Urinary bladder (tissue), 3 donors: ENCODE measurements at regions not wholly inside any gene's neighbourhood (a gene's known extent, or its start where the extent isn't known, plus 50 kb on each side); places are given as distances from the start of the nearest gene placed in this dataset.

Source experiments
- DNase-seq: peaks from one replicate; pipeline ENCODE4 v3.0.0-alpha.2; 2015; ENCODE audit errors: extremely low spot score
- H3K27ac ChIP-seq: one replicate; pipeline ENCODE4 v1.5.1; 2013; ENCODE audit warnings: low read depth, mild to moderate bottlenecking, moderate library complexity
- H3K36me3 ChIP-seq: one replicate; pipeline ENCODE4 v1.6.1; 2013; ENCODE audit warnings: mild to moderate bottlenecking, moderate library complexity; ENCODE audit not compliant: insufficient read depth
- H3K4me1 ChIP-seq: one replicate; pipeline ENCODE4 v1.6.1; 2013; ENCODE audit warnings: mild to moderate bottlenecking, moderate library complexity; ENCODE audit not compliant: insufficient read depth
- H3K4me3 ChIP-seq: one replicate; pipeline ENCODE4 v1.5.1; 2013; ENCODE audit warnings: low read depth, low read length
- WGBS: extraction: QIAGEN DNeasy Blood & Tissue Kit; methylation state at CpG from one replicate; pipeline ENCODE4 v1.1.7; 2013; 5-methylcytosine and 5-hydroxymethylcytosine counted together
- donor health status: healthy with polysubstance abuse.
- donor health status: healthy.

DNA sequence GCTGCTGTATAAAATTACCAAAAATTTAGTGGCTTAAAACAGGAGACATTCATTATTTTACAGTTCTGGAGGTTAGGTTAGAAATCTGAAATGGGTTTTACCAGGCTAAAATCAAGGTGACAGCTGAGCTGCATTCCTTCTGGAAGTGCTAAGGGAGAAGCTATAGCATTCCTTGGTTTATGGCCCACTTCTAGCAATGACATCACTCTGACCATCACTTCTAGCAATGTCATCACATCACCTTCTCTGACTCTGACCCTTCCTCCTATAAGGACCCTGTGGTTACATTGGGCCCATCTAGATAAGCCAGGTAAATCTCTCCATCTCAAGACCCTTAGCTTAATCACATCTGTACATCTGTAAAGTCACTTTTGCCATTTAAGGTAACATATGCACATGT lies 366.1 kb downstream of the EFNA5 start:
- DNase-seq = no peak
- no peak overlapping the region for H3K27ac ChIP-seq
- no peaks in the 10 kb centered on the region for H3K4me1 ChIP-seq
- no peaks in the 10 kb centered on the region for H3K36me3 ChIP-seq
- no peak overlapping the region for H3K4me3 ChIP-seq

- DNase-seq = no peak
- 97% methylated on average over 1 of the region's 1 CpG for WGBS
- Histone ChIP-seq H3K4me3 (no peak overlapping the region), H3K4me1 (no peaks in the 10 kb centered on the region), H3K36me3 (no peaks in the 10 kb centered on the region), H3K27ac (no peak overlapping the region)
Measured at GRCh38 chr5:107303171-107303968, 367.4 kb downstream of the EFNA5 start.

- Histone ChIP-seq H3K4me3 (no peak overlapping the region), H3K4me1 (no peaks in the 10 kb centered on the region), H3K36me3 (no peaks in the 10 kb centered on the region), H3K27ac (no peak overlapping the region)
- DNase-seq = no peak
- 98% methylated on average over 3 of the region's 3 CpGs for WGBS
Measured at GRCh38 chr5:107302441-107302840, 368.3 kb downstream of the EFNA5 start.

DNA sequence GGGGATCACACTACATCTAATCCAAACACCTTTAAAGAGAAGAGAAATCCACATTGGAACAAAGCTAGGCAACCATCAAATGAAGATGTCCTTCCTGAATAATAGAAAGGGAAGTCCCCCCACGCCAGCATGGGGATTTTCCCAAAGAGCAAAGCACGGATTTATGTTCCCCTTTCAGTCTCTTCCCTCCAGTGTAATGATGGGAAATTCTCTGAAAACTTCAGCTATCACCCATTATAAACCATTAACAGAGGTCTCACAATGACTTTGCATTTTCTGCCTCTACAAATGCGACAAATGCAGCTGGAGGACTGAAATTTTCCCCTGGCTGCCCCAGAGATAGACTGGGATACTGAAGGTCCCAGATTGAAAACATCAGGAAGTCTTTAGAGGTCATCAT lies 368.7 kb downstream of the EFNA5 start:
- Histone ChIP-seq H3K4me3 (no peak overlapping the region), H3K27ac (no peak overlapping the region), H3K36me3 (no peaks in the 10 kb centered on the region), H3K4me1 (no peaks in the 10 kb centered on the region)
- no peak for DNase-seq
- 92% methylated on average over 3 of the region's 3 CpGs for WGBS

- no peak for DNase-seq
- no peak overlapping the region for H3K27ac ChIP-seq
- no peaks in the 10 kb centered on the region for H3K36me3 ChIP-seq
- no peak overlapping the region for H3K4me3 ChIP-seq
- whole genome bisulfite sequencing = 46% methylated on average over 5 of the region's 5 CpGs
- no peaks in the 10 kb centered on the region for H3K4me1 ChIP-seq
Measured at GRCh38 chr5:107300721-107301327, 369.9 kb downstream of the EFNA5 start.

DNA sequence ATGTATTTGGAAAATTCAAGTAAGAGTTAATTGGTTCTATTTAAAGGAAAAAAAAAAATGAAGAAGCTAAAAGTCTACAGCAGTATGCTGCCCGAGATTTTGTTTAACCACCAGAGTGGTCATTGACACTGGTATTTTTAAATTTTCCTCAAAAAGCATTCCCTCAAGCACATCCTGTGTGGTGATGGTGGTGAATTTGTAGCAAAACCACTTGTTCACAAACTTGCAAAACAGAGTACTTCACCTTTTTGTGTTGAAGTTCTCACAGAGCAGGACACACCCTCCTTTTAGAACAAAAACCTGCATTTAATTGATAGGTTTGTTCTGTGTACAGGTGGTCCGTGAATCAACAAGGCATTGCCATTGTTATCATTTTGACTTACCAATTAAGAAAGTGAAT lies 374.2 kb downstream of the EFNA5 start:
- WGBS = 73% methylated on average over 2 of the region's 2 CpGs
- no peak overlapping the region for H3K27ac ChIP-seq
- H3K4me3 ChIP-seq = no peak overlapping the region
- H3K4me1 ChIP-seq = no peaks in the 10 kb centered on the region
- H3K36me3 ChIP-seq = no peaks in the 10 kb centered on the region
- DNase-seq = no peak

DNA sequence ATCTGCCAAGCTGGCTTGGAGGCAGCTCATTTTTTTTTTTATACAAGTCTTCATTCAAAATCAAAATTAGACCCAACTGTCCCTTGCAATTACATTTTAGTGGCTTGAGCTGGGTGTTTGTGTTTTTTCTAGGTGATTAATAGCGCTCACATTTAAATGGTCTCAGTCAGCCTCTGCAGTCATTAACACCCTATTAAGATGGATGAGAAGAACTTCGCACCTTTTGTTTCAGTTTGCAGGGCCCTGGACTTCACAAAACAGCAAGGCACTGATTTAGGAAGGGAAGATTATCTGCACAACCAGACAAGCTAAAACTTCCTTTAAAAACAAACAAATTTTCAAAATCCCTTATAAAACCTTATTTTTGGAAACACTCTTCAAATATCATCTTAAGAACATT lies 374.8 kb downstream of the EFNA5 start:
- no peaks in the 10 kb centered on the region for H3K4me1 ChIP-seq
- H3K36me3 ChIP-seq = no peaks in the 10 kb centered on the region
- no peak for DNase-seq
- no peak overlapping the region for H3K27ac ChIP-seq
- no peak overlapping the region for H3K4me3 ChIP-seq
- 94% methylated on average over 2 of the region's 2 CpGs for WGBS

GRCh38 chr5:107294669-107295068 lies 376.1 kb downstream of the EFNA5 start:
- Histone ChIP-seq H3K36me3 (no peaks in the 10 kb centered on the region), H3K4me3 (no peak overlapping the region), H3K27ac (no peak overlapping the region), H3K4me1 (no peaks in the 10 kb centered on the region)
- WGBS = 70% methylated on average over 1 of the region's 1 CpG
- DNase-seq = no peak

GRCh38 chr5:107294211-107294550 lies 376.6 kb downstream of the EFNA5 start:
- Histone ChIP-seq H3K4me1 (no peaks in the 10 kb centered on the region), H3K4me3 (no peak overlapping the region), H3K27ac (no peak overlapping the region), H3K36me3 (no peaks in the 10 kb centered on the region)
- DNase-seq = no peak

DNA sequence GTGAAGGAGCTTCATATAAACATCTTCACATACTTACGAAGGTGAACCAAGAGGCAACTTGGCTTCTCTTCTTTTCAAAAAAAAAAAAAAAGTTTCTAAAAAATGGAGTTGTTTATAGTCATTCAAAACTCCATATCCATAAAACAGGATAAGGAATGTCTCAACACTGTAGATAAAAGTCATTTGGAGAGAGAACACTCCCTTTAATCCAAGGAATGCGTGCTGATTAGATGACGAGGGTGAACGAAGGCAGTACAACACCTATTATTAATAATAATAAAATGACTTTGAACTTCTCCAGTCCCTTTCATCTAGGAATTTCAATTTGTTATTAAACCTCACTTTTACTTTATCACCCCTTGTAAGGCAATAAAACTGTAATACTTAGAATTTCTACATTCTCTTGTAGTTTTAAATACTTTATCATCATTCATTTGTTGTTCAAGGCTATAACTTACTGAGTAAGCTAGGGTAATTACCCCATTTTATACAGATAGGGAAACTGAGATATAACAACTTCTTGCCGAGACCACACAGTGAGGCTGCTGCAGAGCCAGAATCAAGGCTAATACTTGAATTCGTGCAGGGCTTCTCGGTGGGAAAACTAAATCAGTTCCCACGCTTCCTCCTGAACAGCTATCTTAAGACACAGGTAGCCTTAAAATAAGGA lies 377.1 kb downstream of the EFNA5 start:
- H3K27ac ChIP-seq = no peak overlapping the region
- H3K4me3 ChIP-seq = no peak overlapping the region
- H3K36me3 ChIP-seq = no peaks in the 10 kb centered on the region
- 48% methylated on average over 8 of the region's 8 CpGs for WGBS
- H3K4me1 ChIP-seq = no peaks in the 10 kb centered on the region
- no peak for DNase-seq

GRCh38 chr5:107291866-107292265 lies 378.9 kb downstream of the EFNA5 start:
- DNase-seq = no peak
- no peaks in the 10 kb centered on the region for H3K4me1 ChIP-seq
- WGBS = 97% methylated on average over 4 of the region's 4 CpGs
- no peak overlapping the region for H3K4me3 ChIP-seq
- no peaks in the 10 kb centered on the region for H3K36me3 ChIP-seq
- no peak overlapping the region for H3K27ac ChIP-seq

GRCh38 chr5:107290780-107291398 lies 379.8 kb downstream of the EFNA5 start:
- WGBS = 70% methylated on average over 6 of the region's 6 CpGs

GRCh38 chr5:107289030-107289714 lies 381.6 kb downstream of the EFNA5 start:
- no peak for DNase-seq
- no peak overlapping the region for H3K4me3 ChIP-seq
- no peak overlapping the region for H3K27ac ChIP-seq
- 94% methylated on average over 4 of the region's 4 CpGs for WGBS
- H3K4me1 ChIP-seq = no peaks in the 10 kb centered on the region
- H3K36me3 ChIP-seq = no peaks in the 10 kb centered on the region

More at GRCh38 chr5:107290780-107291398, 379.8 kb downstream of the EFNA5 start:
- DNase-seq = no peak
- Histone ChIP-seq H3K4me3 (no peak overlapping the region), H3K4me1 (no peaks in the 10 kb centered on the region), H3K27ac (no peak overlapping the region), H3K36me3 (no peaks in the 10 kb centered on the region)
